DND-41 (cell line): ENCODE measurements at regions not wholly inside any gene's neighbourhood (a gene's known extent, or its start where the extent isn't known, plus 50 kb on each side); places are given as distances from the start of the nearest gene placed in this dataset.

Experiments used
- ATAC-seq: fragments of 200-7000 bp; cut with Tn5 transposase; 3 replicates; pipeline ENCODE4 v1.9.1; 2021; ENCODE audit warnings: low read depth; ENCODE audit not compliant: insufficient read depth
- DNase-seq: peaks from one replicate; pipeline ENCODE4 v3.0.0-alpha.2; 2020
- H2AFZ ChIP-seq: 2 replicates; pipeline ENCODE4 v1.6.0; 2012; ENCODE audit warnings: low read depth, low read length
- H3K27ac ChIP-seq: 2 replicates; pipeline ENCODE4 v1.5.1; 2012; ENCODE audit warnings: low read length, inconsistent platforms
- H3K27me3 ChIP-seq: fragments of 200-600 bp; sonication (generic); 2 replicates; pipeline ENCODE4 v1.6.0; 2012; ENCODE audit warnings: low read length, mild to moderate bottlenecking, inconsistent platforms; ENCODE audit not compliant: insufficient read depth, poor library complexity
- H3K36me3 ChIP-seq: 2 replicates; pipeline ENCODE4 v1.5.1; 2012; ENCODE audit warnings: low read length, inconsistent platforms; ENCODE audit not compliant: insufficient read depth
- H3K4me1 ChIP-seq: 2 replicates; pipeline ENCODE4 v1.5.1; 2012; ENCODE audit warnings: mild to moderate bottlenecking, low read length; ENCODE audit not compliant: insufficient read depth
- H3K4me2 ChIP-seq: 2 replicates; pipeline ENCODE4 v1.6.0; 2012; ENCODE audit warnings: mild to moderate bottlenecking, moderate library complexity, low read length, inconsistent platforms; ENCODE audit not compliant: insufficient read depth
- H3K4me3 ChIP-seq, 2 experiments: fragments of 200-600 bp in 1 of 2; shearing (Covaris generic) in 1 of 2; 2 replicates each; pipeline ENCODE4 v1.5.1; 2012 to 2016; ENCODE audit warnings: inconsistent platforms in 2 of 2, low read length in 2 of 2, mild to moderate bottlenecking in 2 of 2, low read depth in 1 of 2, moderate library complexity in 1 of 2
- H3K79me2 ChIP-seq: 2 replicates; pipeline ENCODE4 v1.6.0; 2012; ENCODE audit warnings: low read length, inconsistent platforms; ENCODE audit not compliant: insufficient read depth
- H3K9ac ChIP-seq: 2 replicates; pipeline ENCODE4 v1.6.0; 2012; ENCODE audit warnings: low read depth, mild to moderate bottlenecking, inconsistent platforms, low read length, moderate library complexity
- H3K9me3 ChIP-seq: 2 replicates; pipeline ENCODE4 v1.5.1; 2012; ENCODE audit warnings: low read length, moderate library complexity, mild to moderate bottlenecking, inconsistent platforms; ENCODE audit not compliant: insufficient read depth, severe bottlenecking
- H4K20me1 ChIP-seq: 2 replicates; pipeline ENCODE4 v1.6.0; 2012; ENCODE audit warnings: low read length; ENCODE audit not compliant: insufficient read depth
- CTCF ChIP-seq: IDR thresholded peaks from 2 replicates; pipeline ENCODE4 v1.5.1; 2012; ENCODE audit warnings: borderline replicate concordance, low read length, moderate library complexity, mild to moderate bottlenecking; ENCODE audit not compliant: poor library complexity, severe bottlenecking; ENCODE audit errors: extremely low read depth
- EZH2 ChIP-seq: IDR thresholded peaks from 3 replicates; pipeline ENCODE4 v1.6.1; 2012; ENCODE audit warnings: borderline replicate concordance, low read depth, mild to moderate bottlenecking, moderate library complexity, low read length, inconsistent platforms; ENCODE audit not compliant: severe bottlenecking

- Histone ChIP-seq H3K4me2 (no peak overlapping the region), H4K20me1 (no peaks in the 10 kb centered on the region), H3K79me2 (no peaks in the 10 kb centered on the region), H3K27me3 (peaks cover 3% of the 10 kb centered on the region), H3K4me1 (no peaks in the 10 kb centered on the region), H2AFZ (no peak overlapping the region), H3K36me3 (no peaks in the 10 kb centered on the region), H3K4me3 (no peak overlapping the region), H3K27ac (no peak overlapping the region), H3K9me3 (peaks cover 4% of the 10 kb centered on the region), H3K9ac (no peak overlapping the region)
- ATAC-seq, result no peak
- DNase-seq, result no peak
- TF ChIP-seq CTCF (no peak), EZH2 (no peak)
These were observed 128.9 kb downstream of the LRRC70 start for GRCh38 chr5:62707563-62707962.

- no peaks in the 10 kb centered on the region for H3K79me2 ChIP-seq
- H3K9me3 ChIP-seq, result peaks cover 4% of the 10 kb centered on the region
- no peak overlapping the region for H3K27ac ChIP-seq
- H3K9ac ChIP-seq, result no peak overlapping the region
- no peaks in the 10 kb centered on the region for H4K20me1 ChIP-seq
- TF ChIP-seq EZH2 (no peak), CTCF (no peak)
- no peak overlapping the region for H3K4me3 ChIP-seq
- no peak overlapping the region for H3K4me2 ChIP-seq
- no peak overlapping the region; the same call in 1 of the 2 replicates for H2AFZ ChIP-seq
- no peaks in the 10 kb centered on the region for H3K4me1 ChIP-seq
- no peak for DNase-seq
- no peaks in the 10 kb centered on the region for H3K36me3 ChIP-seq
- ATAC-seq, result no peak
- H3K27me3 ChIP-seq, result peaks cover 3% of the 10 kb centered on the region
These were observed 128.5 kb downstream of the LRRC70 start for GRCh38 chr5:62707131-62707530.

- Histone ChIP-seq H3K4me3 (no peak overlapping the region), H3K27ac (no peak overlapping the region), H3K4me1 (no peaks in the 10 kb centered on the region), H3K27me3 (peaks cover 3% of the 10 kb centered on the region), H3K4me2 (no peak overlapping the region), H3K9me3 (peaks cover 4% of the 10 kb centered on the region), H4K20me1 (no peaks in the 10 kb centered on the region), H3K9ac (no peak overlapping the region), H3K79me2 (no peaks in the 10 kb centered on the region), H2AFZ (no peak overlapping the region), H3K36me3 (no peaks in the 10 kb centered on the region)
- ATAC-seq, result no peak
- no peak for DNase-seq
- TF ChIP-seq EZH2 (no peak), CTCF (no peak)
These were observed 126.4 kb downstream of the LRRC70 start for GRCh38 chr5:62705022-62705421.

- no peak overlapping the region for H3K9ac ChIP-seq
- H2AFZ ChIP-seq, result no peak overlapping the region
- H3K79me2 ChIP-seq, result no peaks in the 10 kb centered on the region
- TF ChIP-seq CTCF (no peak), EZH2 (no peak)
- H3K4me3 ChIP-seq, result no peak overlapping the region
- no peaks in the 10 kb centered on the region for H3K9me3 ChIP-seq
- no peaks in the 10 kb centered on the region for H4K20me1 ChIP-seq
- H3K4me2 ChIP-seq, result no peak overlapping the region
- no peaks in the 10 kb centered on the region for H3K4me1 ChIP-seq
- DNase-seq, result no peak
- H3K27me3 ChIP-seq, result peaks cover 3% of the 10 kb centered on the region
- ATAC-seq, result no peak
- no peaks in the 10 kb centered on the region for H3K36me3 ChIP-seq
- no peak overlapping the region for H3K27ac ChIP-seq
These were observed 123.5 kb downstream of the LRRC70 start for GRCh38 chr5:62702126-62702525.
